Neural cell (in vitro differentiated cells): ENCODE measurements at regions not wholly inside any gene's neighbourhood (a gene's known extent, or its start where the extent isn't known, plus 50 kb on each side); places are given as distances from the start of the nearest gene placed in this dataset.

Experiments used
- MXI1 ChIP-seq: fragments of 450-650 bp; conservative IDR thresholded peaks from 2 replicates; pipeline ENCODE4 v1.6.1; 2014; ENCODE audit warnings: antibody characterized with exemption, mild to moderate bottlenecking; ENCODE audit not compliant: poor library complexity, severe bottlenecking
- POLR2AphosphoS5 ChIP-seq: IDR thresholded peaks from 2 replicates; pipeline ENCODE4 v1.6.1; 2012
- RAD21 ChIP-seq: fragments of 450-650 bp; conservative IDR thresholded peaks from 2 replicates; pipeline ENCODE4 v1.6.1; 2014; ENCODE audit warnings: antibody characterized with exemption, mild to moderate bottlenecking, moderate library complexity
- SMC3 ChIP-seq: fragments of 450-650 bp; conservative IDR thresholded peaks from 2 replicates; pipeline ENCODE4 v1.6.1; 2014; ENCODE audit warnings: antibody characterized with exemption, mild to moderate bottlenecking, moderate library complexity; ENCODE audit not compliant: poor library complexity
- TAF1 ChIP-seq: IDR thresholded peaks from 2 replicates; pipeline ENCODE4 v1.6.1; 2012; ENCODE audit warnings: low read depth
- TF ChIP-seq, protein P1 (sequence below): IDR thresholded peaks from 2 replicates; pipeline ENCODE4 v1.6.1; 2012; ENCODE audit warnings: borderline replicate concordance
- TF ChIP-seq, protein P2 (sequence below): fragments of 450-650 bp; IDR thresholded peaks from 2 replicates; pipeline ENCODE4 v1.5.1; 2014; ENCODE audit warnings: antibody characterized with exemption, mild to moderate bottlenecking, moderate library complexity; ENCODE audit not compliant: poor library complexity, severe bottlenecking

DNA sequence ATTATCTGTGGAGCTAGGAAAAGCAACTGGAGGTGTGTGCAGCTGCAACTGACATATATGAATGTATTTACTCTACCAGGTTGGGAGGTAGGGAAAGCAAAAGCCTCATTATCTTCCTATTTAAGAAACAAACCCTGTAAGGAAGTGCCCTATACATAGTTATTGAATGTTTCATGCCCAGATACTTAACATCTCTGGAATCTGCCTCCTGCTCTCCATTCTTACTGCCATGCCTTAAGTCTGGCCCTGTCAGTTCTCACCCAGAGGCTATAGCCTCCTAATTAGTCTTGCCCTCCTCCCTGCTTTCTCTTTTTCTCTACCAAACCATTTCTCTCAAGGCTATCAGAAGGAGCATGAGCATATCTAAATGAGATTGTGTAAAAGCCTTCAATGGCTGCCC, 542.6 kb upstream of the LRRN3 start:
- TF ChIP-seq, protein P1, sequence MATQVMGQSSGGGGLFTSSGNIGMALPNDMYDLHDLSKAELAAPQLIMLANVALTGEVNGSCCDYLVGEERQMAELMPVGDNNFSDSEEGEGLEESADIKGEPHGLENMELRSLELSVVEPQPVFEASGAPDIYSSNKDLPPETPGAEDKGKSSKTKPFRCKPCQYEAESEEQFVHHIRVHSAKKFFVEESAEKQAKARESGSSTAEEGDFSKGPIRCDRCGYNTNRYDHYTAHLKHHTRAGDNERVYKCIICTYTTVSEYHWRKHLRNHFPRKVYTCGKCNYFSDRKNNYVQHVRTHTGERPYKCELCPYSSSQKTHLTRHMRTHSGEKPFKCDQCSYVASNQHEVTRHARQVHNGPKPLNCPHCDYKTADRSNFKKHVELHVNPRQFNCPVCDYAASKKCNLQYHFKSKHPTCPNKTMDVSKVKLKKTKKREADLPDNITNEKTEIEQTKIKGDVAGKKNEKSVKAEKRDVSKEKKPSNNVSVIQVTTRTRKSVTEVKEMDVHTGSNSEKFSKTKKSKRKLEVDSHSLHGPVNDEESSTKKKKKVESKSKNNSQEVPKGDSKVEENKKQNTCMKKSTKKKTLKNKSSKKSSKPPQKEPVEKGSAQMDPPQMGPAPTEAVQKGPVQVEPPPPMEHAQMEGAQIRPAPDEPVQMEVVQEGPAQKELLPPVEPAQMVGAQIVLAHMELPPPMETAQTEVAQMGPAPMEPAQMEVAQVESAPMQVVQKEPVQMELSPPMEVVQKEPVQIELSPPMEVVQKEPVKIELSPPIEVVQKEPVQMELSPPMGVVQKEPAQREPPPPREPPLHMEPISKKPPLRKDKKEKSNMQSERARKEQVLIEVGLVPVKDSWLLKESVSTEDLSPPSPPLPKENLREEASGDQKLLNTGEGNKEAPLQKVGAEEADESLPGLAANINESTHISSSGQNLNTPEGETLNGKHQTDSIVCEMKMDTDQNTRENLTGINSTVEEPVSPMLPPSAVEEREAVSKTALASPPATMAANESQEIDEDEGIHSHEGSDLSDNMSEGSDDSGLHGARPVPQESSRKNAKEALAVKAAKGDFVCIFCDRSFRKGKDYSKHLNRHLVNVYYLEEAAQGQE, result no peak
- TF ChIP-seq TAF1 (no peak), POLR2AphosphoS5 (no peak), SMC3 (no peak), RAD21 (no peak), MXI1 (no peak)
- TF ChIP-seq, protein P2, sequence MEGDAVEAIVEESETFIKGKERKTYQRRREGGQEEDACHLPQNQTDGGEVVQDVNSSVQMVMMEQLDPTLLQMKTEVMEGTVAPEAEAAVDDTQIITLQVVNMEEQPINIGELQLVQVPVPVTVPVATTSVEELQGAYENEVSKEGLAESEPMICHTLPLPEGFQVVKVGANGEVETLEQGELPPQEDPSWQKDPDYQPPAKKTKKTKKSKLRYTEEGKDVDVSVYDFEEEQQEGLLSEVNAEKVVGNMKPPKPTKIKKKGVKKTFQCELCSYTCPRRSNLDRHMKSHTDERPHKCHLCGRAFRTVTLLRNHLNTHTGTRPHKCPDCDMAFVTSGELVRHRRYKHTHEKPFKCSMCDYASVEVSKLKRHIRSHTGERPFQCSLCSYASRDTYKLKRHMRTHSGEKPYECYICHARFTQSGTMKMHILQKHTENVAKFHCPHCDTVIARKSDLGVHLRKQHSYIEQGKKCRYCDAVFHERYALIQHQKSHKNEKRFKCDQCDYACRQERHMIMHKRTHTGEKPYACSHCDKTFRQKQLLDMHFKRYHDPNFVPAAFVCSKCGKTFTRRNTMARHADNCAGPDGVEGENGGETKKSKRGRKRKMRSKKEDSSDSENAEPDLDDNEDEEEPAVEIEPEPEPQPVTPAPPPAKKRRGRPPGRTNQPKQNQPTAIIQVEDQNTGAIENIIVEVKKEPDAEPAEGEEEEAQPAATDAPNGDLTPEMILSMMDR, result no peak
